DMS 273 (cell line): ENCODE measurements at regions not wholly inside any gene's neighbourhood (a gene's known extent, or its start where the extent isn't known, plus 50 kb on each side); places are given as distances from the start of the nearest gene placed in this dataset.

Experiments used
- DNase-seq: peaks from one replicate; lab custom pipeline; 2025; ENCODE audit not compliant: unreplicated experiment; lab: John Stamatoyannopoulos, UW

GRCh38 chr13:97110936-97111335, 111.2 kb upstream of the MBNL2 start:
- no peak for DNase-seq

DNA sequence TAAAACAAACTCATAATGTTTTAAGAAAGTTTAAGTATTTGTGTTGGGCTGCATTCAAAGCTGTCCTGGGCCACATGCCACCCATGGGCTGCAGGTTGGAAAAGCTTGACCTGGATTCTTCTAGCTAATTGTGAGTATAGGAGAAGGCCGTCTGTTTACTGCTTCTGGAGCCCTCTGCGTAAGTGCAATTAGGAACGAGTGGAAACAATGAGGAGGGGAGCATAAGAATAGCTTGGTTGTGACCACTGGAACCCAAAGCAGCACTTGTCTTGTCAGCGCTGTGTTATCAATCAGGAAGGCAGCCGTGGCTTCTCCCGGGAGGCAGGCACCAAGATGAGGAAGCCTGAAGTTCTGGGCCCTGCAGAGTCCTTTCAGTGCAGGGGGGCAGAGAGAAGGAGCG, 110.4 kb upstream of the MBNL2 start:
- no peak for DNase-seq

DNA sequence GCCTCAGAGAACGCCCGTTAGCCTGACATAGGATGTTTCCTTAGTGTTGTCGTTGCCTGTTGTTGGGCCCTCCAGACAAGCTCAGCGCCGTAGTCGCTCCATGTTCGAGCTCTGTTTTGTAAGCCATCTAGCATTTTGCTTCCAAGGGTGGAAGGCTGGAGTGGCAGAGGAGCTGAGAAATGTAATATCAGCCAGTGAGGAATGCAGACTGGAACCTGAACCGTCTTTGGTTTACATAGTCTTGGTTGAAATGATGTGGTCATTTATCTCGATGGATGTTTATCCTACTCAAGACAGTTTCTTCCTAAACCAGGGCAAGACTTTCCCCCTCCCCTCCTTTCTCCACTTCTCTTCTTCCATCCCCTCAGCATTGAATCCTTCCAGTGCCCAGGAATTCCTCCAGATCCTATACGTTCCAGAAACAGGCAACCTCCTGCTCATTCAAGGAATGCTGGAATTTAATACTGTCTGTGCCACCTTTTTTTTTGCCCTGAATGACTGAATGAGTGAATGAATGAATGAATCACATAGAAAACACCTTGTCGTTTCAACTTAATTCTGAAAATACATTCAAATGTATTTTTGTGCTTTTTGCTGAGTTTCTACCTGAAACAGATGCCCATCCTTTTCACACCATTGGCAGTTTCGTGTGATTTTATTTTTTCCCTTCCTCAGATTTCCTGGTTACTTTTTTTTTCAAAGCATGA, 109.5 kb upstream of the MBNL2 start:
- no peak for DNase-seq

GRCh38 chr13:97113231-97114001, 108.7 kb upstream of the MBNL2 start:
- peak; percentile 9 for DNase-seq

DNA sequence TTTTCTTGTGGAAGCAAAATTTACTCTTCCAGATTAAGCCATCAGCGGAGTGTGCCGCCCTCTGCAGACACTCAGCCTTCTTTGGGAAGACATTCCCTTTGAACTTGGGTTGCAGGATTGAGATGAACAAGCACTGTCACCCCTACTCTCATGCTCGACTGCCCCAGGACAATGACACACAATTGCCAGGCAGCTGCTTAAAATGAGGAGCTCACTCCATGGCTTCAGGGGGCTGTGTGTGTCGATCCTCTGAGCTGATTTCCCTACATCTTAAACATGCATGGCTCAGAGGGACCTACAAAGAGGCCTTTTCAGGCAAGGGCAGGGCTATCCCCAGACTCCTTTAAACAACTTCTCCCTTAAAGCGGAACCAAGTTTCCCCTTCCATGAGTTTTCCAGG, 107.5 kb upstream of the MBNL2 start:
- DNase-seq, result no peak

DNA sequence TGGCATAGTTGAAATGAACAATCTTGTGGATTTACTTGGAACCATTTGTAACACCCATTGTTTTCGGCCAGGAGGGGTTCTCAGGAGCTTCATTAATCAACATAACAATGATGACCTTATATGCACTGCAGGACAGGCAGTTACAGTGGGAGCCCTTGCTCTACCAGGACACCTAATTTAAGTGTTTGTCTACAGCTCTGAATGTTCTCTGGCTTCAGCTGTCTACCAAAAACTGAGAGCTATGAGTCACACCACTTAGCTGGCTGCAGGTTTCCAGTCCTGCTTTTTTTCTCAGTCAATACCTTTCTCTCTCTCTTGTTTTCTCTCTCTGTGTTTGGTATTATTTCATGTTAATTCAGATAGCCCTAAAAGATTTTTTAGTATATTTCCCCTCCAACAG, 105.4 kb upstream of the MBNL2 start:
- no peak for DNase-seq

DNA sequence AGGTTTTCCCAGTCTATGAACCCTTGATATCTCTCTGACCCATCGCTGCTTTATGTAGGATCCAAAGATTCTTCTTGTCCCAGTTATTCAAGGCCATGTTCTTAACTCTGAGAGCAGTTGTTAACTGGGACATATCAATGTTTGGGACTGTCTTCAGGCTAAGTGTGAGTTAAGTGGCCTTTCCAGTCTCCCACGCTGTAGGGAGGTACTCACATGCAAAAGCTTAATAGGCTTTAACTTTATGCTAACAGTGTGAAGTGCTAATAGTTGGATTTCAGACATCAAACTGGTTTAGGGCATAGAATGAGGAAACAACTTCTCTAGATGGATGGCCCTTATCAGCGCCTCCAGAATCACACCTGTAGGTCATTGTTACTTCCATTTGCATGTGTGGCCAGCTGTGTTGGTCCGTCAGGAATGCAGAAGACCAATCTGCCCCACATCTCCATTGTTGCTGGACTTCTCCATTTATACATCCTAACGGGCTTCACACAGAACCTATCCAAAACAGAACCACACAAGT, 104.7 kb upstream of the MBNL2 start:
- DNase-seq, result no peak

- no peak for DNase-seq
These were observed 102.2 kb upstream of the MBNL2 start for GRCh38 chr13:97119943-97120342.

DNA sequence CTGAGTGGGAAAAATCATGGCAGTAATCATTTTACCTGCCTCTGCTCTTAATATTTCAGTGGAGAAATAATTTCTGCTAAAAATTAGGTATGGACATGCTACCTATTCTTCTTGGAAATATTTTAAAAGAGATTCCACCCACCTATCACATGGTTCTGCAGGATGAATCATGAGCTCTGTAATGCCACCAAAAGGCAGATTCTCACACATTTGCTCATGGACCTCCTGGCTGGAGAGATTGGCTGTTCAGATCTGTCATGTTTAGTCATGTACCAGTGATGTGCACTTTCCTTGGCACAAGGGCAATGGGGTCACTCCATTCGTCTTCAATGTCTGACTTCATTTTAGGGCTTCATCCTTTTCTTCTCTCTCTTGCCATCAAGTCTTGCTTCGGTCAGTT, 101.8 kb upstream of the MBNL2 start:
- no peak for DNase-seq

DNA sequence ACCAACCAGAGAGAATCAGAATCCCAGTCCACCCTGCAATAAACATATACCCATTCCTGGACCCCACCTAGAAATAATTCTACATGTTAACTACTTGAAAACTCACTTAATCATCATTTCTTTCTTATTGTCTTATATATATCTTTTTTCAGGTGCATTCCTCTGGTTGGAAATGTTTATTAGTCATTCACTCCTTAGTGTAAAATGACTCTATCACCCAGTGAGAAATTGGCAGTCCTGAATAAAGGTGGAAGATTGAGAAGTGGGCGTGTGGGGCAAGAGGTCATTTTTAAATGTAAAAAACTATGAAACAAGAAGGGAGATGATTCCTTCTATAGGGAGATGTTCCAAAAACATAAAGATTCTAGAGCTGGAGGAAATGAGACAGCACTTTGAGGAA, 101.2 kb upstream of the MBNL2 start:
- no peak for DNase-seq

DNA sequence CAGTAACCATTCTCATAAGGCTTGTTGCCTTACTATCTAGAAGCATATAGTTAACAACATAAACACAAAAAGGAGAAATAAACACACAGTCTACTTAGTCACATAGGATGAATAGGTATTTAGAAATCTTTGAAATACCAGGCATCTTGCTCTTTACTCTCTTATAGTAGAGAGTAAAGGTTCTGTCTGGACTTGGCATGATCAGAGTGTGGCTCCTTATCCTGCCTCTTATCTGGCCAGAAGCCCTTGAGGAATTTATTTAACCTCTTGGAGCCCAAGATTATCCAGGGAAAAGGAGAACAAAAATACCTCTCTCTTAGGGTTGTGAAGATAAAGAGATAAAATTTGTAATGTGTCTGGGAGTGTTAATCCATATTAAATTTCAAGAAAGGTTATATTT, 100.2 kb upstream of the MBNL2 start:
- no peak for DNase-seq

GRCh38 chr13:97122381-97122996, 99.6 kb upstream of the MBNL2 start:
- DNase-seq, result no peak

DNA sequence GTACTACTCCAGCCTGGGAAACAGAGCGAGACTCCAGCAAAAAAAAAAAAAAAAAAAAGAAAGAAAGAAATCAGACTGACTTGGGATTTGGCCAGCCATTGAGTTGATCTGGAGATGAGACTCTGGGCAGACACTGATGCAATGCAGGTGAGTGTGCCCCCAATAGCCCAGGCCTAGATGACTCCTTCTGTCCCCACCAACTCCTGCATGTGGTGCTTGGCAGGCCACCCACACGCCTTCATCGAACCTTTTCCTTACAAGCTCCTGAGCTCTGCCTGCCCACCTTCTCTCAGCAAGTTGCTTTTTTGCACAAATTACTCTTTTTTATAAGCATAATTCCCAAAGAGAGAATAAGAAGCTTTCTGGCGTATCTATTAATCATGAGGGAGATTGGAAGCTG, 97.9 kb upstream of the MBNL2 start:
- no peak for DNase-seq

DNA sequence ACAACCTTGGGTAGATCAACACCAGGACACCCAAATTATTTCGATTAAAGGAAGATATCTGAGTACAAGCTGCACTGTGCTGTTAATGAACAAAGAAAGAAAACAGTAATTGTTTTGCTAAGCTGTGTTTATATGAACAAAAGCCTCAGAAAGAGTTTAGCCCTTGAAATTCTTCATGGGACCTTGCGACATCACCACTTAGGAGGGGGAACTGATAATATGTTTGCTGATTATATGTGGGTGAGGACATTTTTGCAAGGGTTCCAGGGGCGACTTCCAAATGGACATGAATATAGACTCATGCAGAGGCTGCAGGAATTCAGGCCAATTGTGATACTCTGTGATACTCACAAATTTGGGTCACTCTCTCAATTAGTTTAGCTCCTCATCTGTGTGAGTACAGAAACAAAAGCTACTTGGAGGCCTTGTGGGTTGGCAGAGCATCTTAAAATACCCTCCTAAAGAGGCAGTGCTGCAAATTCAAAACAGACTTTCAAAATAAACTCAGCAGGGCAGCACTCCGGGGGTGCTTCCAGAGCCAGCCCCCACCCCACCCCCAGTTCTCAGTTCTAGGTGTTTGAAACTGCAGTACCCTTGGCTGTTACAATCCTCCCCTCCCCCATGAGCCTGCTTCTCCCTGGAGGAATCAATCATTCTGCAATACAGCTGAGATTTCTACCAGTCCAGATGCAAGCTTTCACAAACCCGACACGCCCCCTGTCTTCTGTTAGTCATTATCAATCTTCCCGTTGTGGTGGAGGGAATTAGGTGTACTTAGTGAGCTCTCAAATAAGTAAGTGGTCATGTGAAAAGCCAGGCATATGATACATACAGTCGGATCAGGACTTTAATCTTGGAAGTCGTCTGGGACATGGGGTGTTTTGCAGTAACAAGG, 97.0 kb upstream of the MBNL2 start:
- peak; percentile 52 for DNase-seq

GRCh38 chr13:97125810-97126738, 96.1 kb upstream of the MBNL2 start:
- peak; percentile 57 for DNase-seq

GRCh38 chr13:97127842-97128241, 94.3 kb upstream of the MBNL2 start:
- DNase-seq, result no peak

- no peak for DNase-seq
These were observed 91.9 kb upstream of the MBNL2 start for GRCh38 chr13:97130190-97130589.

DNA sequence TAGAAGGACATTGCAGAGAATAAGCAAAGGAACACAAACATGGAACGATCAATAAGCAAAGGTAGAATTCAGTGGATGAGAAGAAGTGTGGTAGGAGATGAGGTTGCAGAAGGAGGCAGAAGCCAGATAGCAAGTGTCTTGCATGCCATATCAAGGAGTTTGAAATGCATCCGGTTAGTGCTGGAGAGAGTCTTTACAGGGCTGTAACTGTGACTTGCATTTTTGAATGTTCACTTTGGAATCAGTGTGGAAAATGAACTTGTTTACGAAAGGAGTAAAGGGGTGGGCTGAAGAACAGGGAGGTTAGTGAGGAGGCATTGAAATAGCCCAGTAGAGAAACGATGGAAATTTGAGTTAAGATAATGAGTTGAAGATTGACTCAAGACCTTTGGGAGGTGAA, 90.7 kb upstream of the MBNL2 start:
- no peak for DNase-seq

- DNase-seq, result no peak
These were observed 88.6 kb upstream of the MBNL2 start for GRCh38 chr13:97133554-97133953.

- no peak for DNase-seq
These were observed 88.2 kb upstream of the MBNL2 start for GRCh38 chr13:97133955-97134354.
